Nephron (organoid): ENCODE measurements at regions not wholly inside any gene's neighbourhood (a gene's known extent, or its start where the extent isn't known, plus 50 kb on each side); places are given as distances from the start of the nearest gene placed in this dataset.
A peak's percentile ranks its signal among the peaks of the same experiment; 100 is the strongest.

Experiments
- H3K27ac Mint-ChIP-seq, 3 experiments: 2 replicates each; pipeline ENCODE4 v1.8.0; 2020; ENCODE audit warnings: mixed read lengths in 3 of 3, mild to moderate bottlenecking in 2 of 3, moderate library complexity in 1 of 3
- H3K27me3 Mint-ChIP-seq: 2 replicates; pipeline ENCODE4 v1.8.0; 2021; ENCODE audit warnings: low read depth, mild to moderate bottlenecking, moderate library complexity, mixed read lengths
- H3K36me3 Mint-ChIP-seq: 2 replicates; pipeline ENCODE4 v1.8.0; 2020; ENCODE audit warnings: low read depth, mixed read lengths
- H3K4me1 Mint-ChIP-seq: 2 replicates; pipeline ENCODE4 v1.8.0; 2020; ENCODE audit warnings: mixed read lengths
- H3K4me3 Mint-ChIP-seq, 3 experiments: 2 replicates each; pipeline ENCODE4 v1.8.0; 2020; ENCODE audit warnings: mild to moderate bottlenecking in 3 of 3, mixed read lengths in 3 of 3, moderate library complexity in 2 of 3
- H3K9me3 Mint-ChIP-seq: 2 replicates; pipeline ENCODE4 v1.8.0; 2020; ENCODE audit warnings: mixed read lengths
- TF ChIP-seq, protein P1 (sequence below), 3 experiments: fragments of 200-600 bp; sonication (generic); IDR thresholded peaks; one replicate each; pipeline ENCODE4 v1.5.0; 2021; ENCODE audit warnings: antibody characterized with exemption in 3 of 3; ENCODE audit not compliant: unreplicated experiment in 3 of 3

GRCh38 chr4:112942077-112942476 lies 107.4 kb upstream of the ANK2 start:
- Mint-ChIP-seq H3K27ac (no peak overlapping the region), H3K9me3 (no peaks in the 10 kb centered on the region), H3K4me1 (no peaks in the 10 kb centered on the region), H3K36me3 (no peaks in the 10 kb centered on the region), H3K4me3 (no peak overlapping the region), H3K27me3 (no peaks in the 10 kb centered on the region)
- TF ChIP-seq, protein P1, sequence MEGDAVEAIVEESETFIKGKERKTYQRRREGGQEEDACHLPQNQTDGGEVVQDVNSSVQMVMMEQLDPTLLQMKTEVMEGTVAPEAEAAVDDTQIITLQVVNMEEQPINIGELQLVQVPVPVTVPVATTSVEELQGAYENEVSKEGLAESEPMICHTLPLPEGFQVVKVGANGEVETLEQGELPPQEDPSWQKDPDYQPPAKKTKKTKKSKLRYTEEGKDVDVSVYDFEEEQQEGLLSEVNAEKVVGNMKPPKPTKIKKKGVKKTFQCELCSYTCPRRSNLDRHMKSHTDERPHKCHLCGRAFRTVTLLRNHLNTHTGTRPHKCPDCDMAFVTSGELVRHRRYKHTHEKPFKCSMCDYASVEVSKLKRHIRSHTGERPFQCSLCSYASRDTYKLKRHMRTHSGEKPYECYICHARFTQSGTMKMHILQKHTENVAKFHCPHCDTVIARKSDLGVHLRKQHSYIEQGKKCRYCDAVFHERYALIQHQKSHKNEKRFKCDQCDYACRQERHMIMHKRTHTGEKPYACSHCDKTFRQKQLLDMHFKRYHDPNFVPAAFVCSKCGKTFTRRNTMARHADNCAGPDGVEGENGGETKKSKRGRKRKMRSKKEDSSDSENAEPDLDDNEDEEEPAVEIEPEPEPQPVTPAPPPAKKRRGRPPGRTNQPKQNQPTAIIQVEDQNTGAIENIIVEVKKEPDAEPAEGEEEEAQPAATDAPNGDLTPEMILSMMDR (IDR thresholded peaks at IDR 0.05; ENCODE audit: unreplicated experiment in 3 of 3) = no peak

DNA sequence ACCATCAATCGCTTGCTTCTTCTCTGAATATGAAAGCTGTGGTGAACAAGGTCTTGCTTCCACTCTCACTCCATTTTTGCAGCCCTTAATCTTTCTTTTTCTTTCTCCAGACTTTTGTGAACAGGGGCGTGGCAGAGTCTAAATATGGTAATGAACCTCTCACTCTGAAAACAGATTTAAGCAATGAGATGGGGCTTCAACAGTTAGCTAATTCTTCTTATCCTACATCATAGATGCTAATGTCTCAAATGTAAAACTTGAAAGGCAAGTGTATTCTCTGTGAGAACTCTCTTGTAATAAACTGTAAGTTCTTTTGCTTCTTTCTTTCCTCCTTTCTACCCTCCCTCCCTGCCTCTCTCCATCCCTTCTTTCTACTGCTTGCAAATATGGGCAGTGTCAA lies 106.5 kb upstream of the ANK2 start:
- Mint-ChIP-seq H3K4me3 (no peak overlapping the region), H3K36me3 (no peaks in the 10 kb centered on the region), H3K27ac (no peak overlapping the region), H3K4me1 (no peaks in the 10 kb centered on the region), H3K27me3 (no peaks in the 10 kb centered on the region), H3K9me3 (no peaks in the 10 kb centered on the region)
- TF ChIP-seq, protein P1 (IDR thresholded peaks at IDR 0.05; ENCODE audit: unreplicated experiment in 3 of 3) = no peak

- Mint-ChIP-seq H3K4me1 (no peaks in the 10 kb centered on the region), H3K27me3 (no peaks in the 10 kb centered on the region), H3K36me3 (no peaks in the 10 kb centered on the region), H3K27ac (no peak overlapping the region), H3K4me3 (no peak overlapping the region), H3K9me3 (no peaks in the 10 kb centered on the region)
- TF ChIP-seq, protein P1 (IDR thresholded peaks at IDR 0.05; ENCODE audit: unreplicated experiment in 3 of 3) = no peak
These were observed 105.4 kb upstream of the ANK2 start for GRCh38 chr4:112944006-112944405.

DNA sequence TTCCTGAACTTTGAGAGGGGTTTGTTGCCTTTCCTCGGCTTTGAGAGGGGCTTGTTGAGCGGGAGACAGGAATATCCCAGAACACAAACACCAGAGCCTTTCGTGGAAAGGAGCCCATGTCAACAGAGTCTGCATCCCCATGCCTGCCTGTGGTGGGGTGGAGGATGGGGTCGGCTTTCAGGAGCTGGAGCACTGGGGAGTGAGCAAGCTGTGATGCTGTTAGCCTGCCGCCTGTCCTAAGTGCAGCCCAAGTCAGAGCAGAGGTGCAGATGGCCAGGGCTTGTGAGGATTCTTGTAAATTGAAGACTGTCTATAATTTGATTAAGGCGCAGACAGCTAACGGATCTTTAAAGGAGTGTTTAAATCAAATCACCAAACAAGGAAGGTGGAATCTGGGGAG lies 103.3 kb upstream of the ANK2 start:
- no peaks in the 10 kb centered on the region for H3K9me3 Mint-ChIP-seq
- no peaks in the 10 kb centered on the region for H3K27me3 Mint-ChIP-seq
- no peak overlapping the region for H3K4me3 Mint-ChIP-seq
- TF ChIP-seq, protein P1 (IDR thresholded peaks at IDR 0.05; ENCODE audit: unreplicated experiment in 3 of 3) = no peak
- no peak overlapping the region for H3K27ac Mint-ChIP-seq
- H3K4me1 Mint-ChIP-seq = no peaks in the 10 kb centered on the region
- no peaks in the 10 kb centered on the region for H3K36me3 Mint-ChIP-seq

DNA sequence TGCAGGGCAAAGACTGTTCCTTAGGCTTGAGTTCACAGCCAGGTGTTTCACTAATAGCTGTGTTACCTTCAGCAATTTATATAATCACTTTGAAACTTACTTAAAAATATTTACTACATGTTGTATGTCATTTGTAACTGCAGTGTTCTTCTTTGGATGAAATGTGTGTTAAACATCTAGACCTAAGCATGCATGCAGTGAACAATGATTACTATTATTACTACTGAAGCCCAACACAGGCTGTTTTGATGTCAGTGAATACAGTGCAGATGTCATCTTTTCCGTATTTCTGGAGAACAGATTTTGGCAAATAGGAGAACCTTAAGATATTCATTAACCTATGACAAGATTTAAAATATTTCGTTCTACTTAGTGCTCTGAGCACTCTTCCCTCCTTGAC lies 101.8 kb upstream of the ANK2 start:
- Mint-ChIP-seq H3K27me3 (no peaks in the 10 kb centered on the region), H3K4me3 (no peak overlapping the region), H3K4me1 (no peaks in the 10 kb centered on the region), H3K36me3 (no peaks in the 10 kb centered on the region), H3K27ac (no peak overlapping the region), H3K9me3 (no peaks in the 10 kb centered on the region)
- TF ChIP-seq, protein P1 (IDR thresholded peaks at IDR 0.05; ENCODE audit: unreplicated experiment in 3 of 3) = no peak

- no peak overlapping the region for H3K27ac Mint-ChIP-seq
- H3K9me3 Mint-ChIP-seq = no peaks in the 10 kb centered on the region
- no peaks in the 10 kb centered on the region for H3K4me1 Mint-ChIP-seq
- TF ChIP-seq, protein P1 (IDR thresholded peaks at IDR 0.05; ENCODE audit: unreplicated experiment in 3 of 3) = peak; percentile 51 to 70 (median 61)
- no peaks in the 10 kb centered on the region for H3K27me3 Mint-ChIP-seq
- H3K4me3 Mint-ChIP-seq = no peak overlapping the region
- peaks cover 4% of the 10 kb centered on the region for H3K36me3 Mint-ChIP-seq
These were observed 97.8 kb upstream of the ANK2 start for GRCh38 chr4:112951362-112952312.
